ENCODE measurements at regions not wholly inside any gene's neighbourhood (a gene's known extent, or its start where the extent isn't known, plus 50 kb on each side); places are given as distances from the start of the nearest gene placed in this dataset.

DNA sequence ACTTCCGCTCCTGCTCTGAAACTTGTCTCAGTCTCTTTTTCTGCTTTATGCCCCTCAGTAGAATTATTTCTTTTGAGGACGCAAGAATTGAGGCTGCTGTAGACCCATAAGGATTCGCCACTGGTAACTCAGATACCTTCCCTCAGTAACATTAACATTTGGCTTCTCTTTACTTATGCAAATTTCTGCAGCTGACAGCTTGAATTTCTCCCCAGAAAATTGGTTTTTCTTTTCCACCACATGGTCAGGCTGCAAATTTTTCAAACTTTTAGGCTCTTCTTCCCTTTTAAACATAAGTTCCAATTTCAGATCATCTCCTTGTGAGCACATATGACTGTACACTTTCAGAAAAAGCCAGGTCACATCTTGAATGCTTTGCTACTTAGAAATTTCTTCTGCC is 839.3 kb upstream of the GRIA3 start:
- ChIA-PET POLR2A (no interaction called here), CTCF (ENCODE audit: low intra/inter-chr PET ratio) (no interaction called here)
- DNase-seq (ENCODE audit: extremely low read depth in 1 of 4, low spot score in 3 of 4) (no peak), FAIRE-seq (no peak), ATAC-seq (no peak)
- 0% methylated on average over 3 of the region's 3 CpGs for WGBS (ENCODE audit: insufficient coverage, low coverage, missing lambda C conversion rate)
- Histone ChIP-seq H3K9ac (ENCODE audit: insufficient read depth in 1 of 2, low read depth in 2 of 2, low read length in 2 of 2) (no peak overlapping the region), H3K4me1 (replicated peaks in 1 of 2; ENCODE audit: control insufficient read depth in 2 of 2, insufficient read depth in 2 of 2, low read length in 2 of 2) (no peaks in the 10 kb centered on the region), H3K36me3 (ENCODE audit: control insufficient read depth, insufficient read depth, low read length) (no peaks in the 10 kb centered on the region), H3K79me2 (ENCODE audit: control insufficient read depth, insufficient read depth, low read length) (no peaks in the 10 kb centered on the region), H3K9me1 (ENCODE audit: control insufficient read depth, insufficient read depth, low read length) (no peaks in the 10 kb centered on the region), H3K4me2 (ENCODE audit: insufficient read depth, low read length) (no peak overlapping the region), H3K9me3 (replicated peaks; ENCODE audit: control insufficient read depth, insufficient read depth, low read depth, low read length) (no peaks in the 10 kb centered on the region), H3K27me3 (ENCODE audit: control insufficient read depth in 2 of 2, insufficient read depth in 2 of 2, low read length in 2 of 2) (no peaks in the 10 kb centered on the region), H3K4me3 (no peak overlapping the region), H3K27ac (ENCODE audit: extremely low read depth, low read depth, low read length) (no peak overlapping the region), H4K20me1 (replicated peaks; ENCODE audit: control insufficient read depth, insufficient read depth, low read length) (no peaks in the 10 kb centered on the region), H2AFZ (ENCODE audit: low read depth, low read length) (no peak overlapping the region)
- in situ Hi-C loops (cut with MboI), result no loop called here
- no TSS peak for BruUV-seq (replicated peaks)
- TF ChIP-seq GTF3C2 (IDR thresholded peaks at IDR 0.05; ENCODE audit: borderline replicate concordance, extremely low read depth, insufficient read length) (no peak), MCM3 (IDR thresholded peaks at IDR 0.05) (no peak), ELF2 (CRISPR knock-in tag; IDR thresholded peaks at IDR 0.05) (no peak), HNRNPH1 (optimal IDR thresholded peaks at IDR 0.05; ENCODE audit: low read depth, low read length) (no peak), PTRF (tag; IDR thresholded peaks at IDR 0.05) (no peak)
- intact Hi-C loops (cut with micrococcal nuclease), result no loop called here

All from K562 (cell line).